SK-N-SH (cell line): ENCODE measurements at regions not wholly inside any gene's neighbourhood (a gene's known extent, or its start where the extent isn't known, plus 50 kb on each side); places are given as distances from the start of the nearest gene placed in this dataset.
"Not testable (repeated sequence)": the region's sequence is repeated elsewhere in the genome, so short reads cannot be mapped to it uniquely, and the experiment has no call there.

Experiments used
- CTCF ChIP-seq: fragments of 200-600 bp; sonication (generic); IDR thresholded peaks from 2 replicates; pipeline ENCODE4 v1.6.1; 2017; ENCODE audit warnings: antibody characterized with exemption, mild to moderate bottlenecking, moderate library complexity
- EZH2phosphoT487 ChIP-seq: fragments of 200-600 bp; sonication (generic); IDR thresholded peaks from 2 replicates; pipeline ENCODE4 v1.6.1; 2017; ENCODE audit warnings: low read depth, mixed run types, mild to moderate bottlenecking, antibody characterized with exemption, moderate library complexity, borderline replicate concordance
- FOSL2 ChIP-seq: IDR thresholded peaks from 2 replicates; pipeline ENCODE4 v1.4.0; 2012; ENCODE audit warnings: low read depth, mild to moderate bottlenecking, moderate library complexity, borderline replicate concordance
- FOXM1 ChIP-seq: IDR thresholded peaks from 2 replicates; pipeline ENCODE4 v1.4.0; 2012; ENCODE audit warnings: low read depth, mild to moderate bottlenecking
- MEF2A ChIP-seq: IDR thresholded peaks from 2 replicates; pipeline ENCODE4 v1.4.0; 2012; ENCODE audit warnings: low read depth, borderline replicate concordance
- MXI1 ChIP-seq: IDR thresholded peaks from 2 replicates; pipeline ENCODE4 v1.6.1; 2012; ENCODE audit warnings: mild to moderate bottlenecking, low read depth, low read length, improper control_type of control experiment
- TF ChIP-seq, protein P1 (sequence below): IDR thresholded peaks from 2 replicates; pipeline ENCODE4 v1.4.0; 2012; ENCODE audit warnings: low read depth, borderline replicate concordance

- not testable (repeated sequence) for TF ChIP-seq FOXM1, MXI1, CTCF, MEF2A, EZH2phosphoT487, FOSL2
- TF ChIP-seq, protein P1, sequence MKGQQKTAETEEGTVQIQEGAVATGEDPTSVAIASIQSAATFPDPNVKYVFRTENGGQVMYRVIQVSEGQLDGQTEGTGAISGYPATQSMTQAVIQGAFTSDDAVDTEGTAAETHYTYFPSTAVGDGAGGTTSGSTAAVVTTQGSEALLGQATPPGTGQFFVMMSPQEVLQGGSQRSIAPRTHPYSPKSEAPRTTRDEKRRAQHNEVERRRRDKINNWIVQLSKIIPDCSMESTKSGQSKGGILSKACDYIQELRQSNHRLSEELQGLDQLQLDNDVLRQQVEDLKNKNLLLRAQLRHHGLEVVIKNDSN, result not testable (repeated sequence)
These were observed 62.5 kb upstream of the CDC42EP3 start for GRCh38 chr2:37733955-37734354.
